NAMALWA (cell line): ENCODE measurements at regions not wholly inside any gene's neighbourhood (a gene's known extent, or its start where the extent isn't known, plus 50 kb on each side); places are given as distances from the start of the nearest gene placed in this dataset.
"Not testable (repeated sequence)": the region's sequence is repeated elsewhere in the genome, so short reads cannot be mapped to it uniquely, and the experiment has no call there.

Experiments
- DNase-seq: peaks from one replicate; pipeline ENCODE4 v3.0.0-alpha.2; 2015; ENCODE audit warnings: low spot score

- DNase-seq = no peak
Observed at GRCh38 chr6:48397887-48398286, 286.9 kb upstream of the PTCHD4 start.

- DNase-seq = no peak
Observed at GRCh38 chr6:48389146-48390043, 278.4 kb upstream of the PTCHD4 start.

- DNase-seq = no peak
Observed at GRCh38 chr6:48388044-48388443, 277.0 kb upstream of the PTCHD4 start.

- DNase-seq = no peak
Observed at GRCh38 chr6:48378884-48379407, 267.9 kb upstream of the PTCHD4 start.

- peak; percentile 24 for DNase-seq
Observed at GRCh38 chr6:48377115-48377514, 266.1 kb upstream of the PTCHD4 start.

GRCh38 chr6:48371226-48371625 is 260.2 kb upstream of the PTCHD4 start:
- DNase-seq = not testable (repeated sequence)

- DNase-seq = no peak
Observed at GRCh38 chr6:48369100-48369499, 258.1 kb upstream of the PTCHD4 start.

GRCh38 chr6:48325701-48326100 is 214.7 kb upstream of the PTCHD4 start:
- no peak for DNase-seq

GRCh38 chr6:48318670-48319069 is 207.7 kb upstream of the PTCHD4 start:
- no peak for DNase-seq

- DNase-seq = no peak
Observed at GRCh38 chr6:48315915-48316314, 204.9 kb upstream of the PTCHD4 start.

GRCh38 chr6:48315051-48315719 is 204.2 kb upstream of the PTCHD4 start:
- no peak for DNase-seq

- no peak for DNase-seq
Observed at GRCh38 chr6:48311301-48311700, 200.3 kb upstream of the PTCHD4 start.

- no peak for DNase-seq
Observed at GRCh38 chr6:48307573-48307972, 196.6 kb upstream of the PTCHD4 start.

GRCh38 chr6:48290595-48290994 is 179.6 kb upstream of the PTCHD4 start:
- DNase-seq = no peak

GRCh38 chr6:48289841-48290240 is 178.8 kb upstream of the PTCHD4 start:
- no peak for DNase-seq

GRCh38 chr6:48281217-48281616 is 170.2 kb upstream of the PTCHD4 start:
- no peak for DNase-seq

- DNase-seq = no peak
Observed at GRCh38 chr6:48280035-48280620, 169.1 kb upstream of the PTCHD4 start.

- no peak for DNase-seq
Observed at GRCh38 chr6:48278261-48278660, 167.3 kb upstream of the PTCHD4 start.

- no peak for DNase-seq
Observed at GRCh38 chr6:48272518-48272917, 161.5 kb upstream of the PTCHD4 start.

- DNase-seq = no peak
Observed at GRCh38 chr6:48255094-48255493, 144.1 kb upstream of the PTCHD4 start.

- DNase-seq = no peak
Observed at GRCh38 chr6:48249071-48249470, 138.1 kb upstream of the PTCHD4 start.

GRCh38 chr6:48243071-48243470 is 132.1 kb upstream of the PTCHD4 start:
- no peak for DNase-seq

- no peak for DNase-seq
Observed at GRCh38 chr6:48240287-48240686, 129.3 kb upstream of the PTCHD4 start.
